GM12864 (cell line): ENCODE measurements at regions not wholly inside any gene's neighbourhood (a gene's known extent, or its start where the extent isn't known, plus 50 kb on each side); places are given as distances from the start of the nearest gene placed in this dataset.

ENCODE experiments used
- DNase-seq: peaks from one replicate; pipeline ENCODE4 v3.0.0-alpha.2; 2011; ENCODE audit warnings: low read depth
- H3K4me3 ChIP-seq: 2 replicates; pipeline ENCODE4 v1.5.1; 2011; ENCODE audit warnings: mild to moderate bottlenecking, low read depth, low read length, control low read depth
- CTCF ChIP-seq: IDR thresholded peaks from 2 replicates; pipeline ENCODE4 v1.5.1; 2011; ENCODE audit warnings: low read depth, mild to moderate bottlenecking, moderate library complexity, low read length, control low read depth, inconsistent platforms; ENCODE audit errors: missing control alignments

- TF ChIP-seq CTCF: no peak
- DNase-seq: no peak
Observed at GRCh38 chr4:66694739-66695138, 850.6 kb downstream of the CENPC start.

GRCh38 chr4:66693694-66694093 is 851.6 kb downstream of the CENPC start:
- DNase-seq: no peak
- TF ChIP-seq CTCF: no peak
- no peak overlapping the region for H3K4me3 ChIP-seq

More at GRCh38 chr4:66694739-66695138, 850.6 kb downstream of the CENPC start:
- H3K4me3 ChIP-seq: no peak overlapping the region

GRCh38 chr4:66691101-66691500 is 854.2 kb downstream of the CENPC start:
- H3K4me3 ChIP-seq: no peak overlapping the region
- no peak for TF ChIP-seq CTCF
- no peak for DNase-seq

- DNase-seq: no peak
- no peak overlapping the region for H3K4me3 ChIP-seq
- no peak for TF ChIP-seq CTCF
Observed at GRCh38 chr4:66688674-66689073, 856.6 kb downstream of the CENPC start.

GRCh38 chr4:66687459-66687858 is 857.8 kb downstream of the CENPC start:
- no peak overlapping the region for H3K4me3 ChIP-seq
- DNase-seq: no peak
- TF ChIP-seq CTCF: no peak

GRCh38 chr4:66681962-66682361 is 863.3 kb downstream of the CENPC start:
- DNase-seq: no peak
- TF ChIP-seq CTCF: no peak
- H3K4me3 ChIP-seq: no peak overlapping the region

- DNase-seq: no peak
- no peak for TF ChIP-seq CTCF
- no peak overlapping the region for H3K4me3 ChIP-seq
Observed at GRCh38 chr4:66667249-66667648, 878.1 kb downstream of the CENPC start.
